Astrocyte of the cerebellum (primary cell): ENCODE measurements at regions not wholly inside any gene's neighbourhood (a gene's known extent, or its start where the extent isn't known, plus 50 kb on each side); places are given as distances from the start of the nearest gene placed in this dataset.

Source experiments
- DNase-seq: peaks from one replicate; pipeline ENCODE4 v3.0.0-alpha.2; 2011; ENCODE audit warnings: low read depth
- H3K4me3 ChIP-seq: 2 replicates; pipeline ENCODE4 v1.5.1; 2011; ENCODE audit warnings: mild to moderate bottlenecking, low read depth, low read length, moderate library complexity
- CTCF ChIP-seq: IDR thresholded peaks from 2 replicates; pipeline ENCODE4 v1.5.1; 2012; ENCODE audit warnings: low read length, low read depth, moderate library complexity, mild to moderate bottlenecking; ENCODE audit errors: missing control alignments
- in situ Hi-C: cut with HindIII; loops from 2 replicates; pipeline ENCODE4 v1.10.0; 2017; ENCODE audit warnings: low sequenced_read_pairs

- in situ Hi-C loops = no loop called here
- TF ChIP-seq CTCF = no peak
- no peak overlapping the region for H3K4me3 ChIP-seq
- peak; percentile 64 for DNase-seq
These were observed 128.7 kb downstream of the TXNL1 start for GRCh38 chr18:56509656-56510055.

DNA sequence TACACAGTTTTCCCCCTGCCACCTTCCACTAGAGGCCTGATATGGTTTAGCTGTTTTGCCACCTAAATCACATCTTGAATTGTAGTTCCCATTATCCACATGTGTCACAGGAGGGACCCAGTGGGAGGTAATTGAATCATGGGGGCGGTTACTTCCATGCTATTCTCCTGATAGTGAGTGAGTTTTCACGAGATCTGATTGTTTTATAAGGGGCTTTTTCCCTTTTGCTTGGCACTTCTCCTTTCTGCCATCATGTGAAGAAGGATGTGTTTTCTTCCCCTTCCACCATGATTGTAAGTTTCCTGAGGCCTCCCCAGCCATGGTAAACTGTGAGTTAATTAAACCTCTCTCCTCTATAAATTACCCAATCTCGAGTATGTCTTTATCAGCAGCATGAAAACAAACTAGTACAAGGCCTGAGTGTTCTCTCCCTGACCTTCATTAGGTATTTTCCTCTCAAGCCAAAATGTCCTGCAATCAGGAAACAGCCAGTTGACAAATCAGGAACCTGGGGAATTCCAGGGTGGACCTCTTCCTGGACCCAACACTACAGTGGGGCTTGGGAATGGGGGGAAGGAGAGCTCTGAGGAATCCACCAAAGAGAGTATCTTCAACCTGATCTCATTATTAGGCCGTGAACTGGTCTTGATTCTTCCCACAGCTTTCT is 129.9 kb downstream of the TXNL1 start:
- in situ Hi-C loops = no loop called here
- no peak for TF ChIP-seq CTCF
- H3K4me3 ChIP-seq = no peak overlapping the region
- no peak for DNase-seq

GRCh38 chr18:56505971-56506370 is 132.4 kb downstream of the TXNL1 start:
- no peak for DNase-seq
- no peak overlapping the region for H3K4me3 ChIP-seq
- in situ Hi-C loops = no loop called here
- TF ChIP-seq CTCF = no peak

DNA sequence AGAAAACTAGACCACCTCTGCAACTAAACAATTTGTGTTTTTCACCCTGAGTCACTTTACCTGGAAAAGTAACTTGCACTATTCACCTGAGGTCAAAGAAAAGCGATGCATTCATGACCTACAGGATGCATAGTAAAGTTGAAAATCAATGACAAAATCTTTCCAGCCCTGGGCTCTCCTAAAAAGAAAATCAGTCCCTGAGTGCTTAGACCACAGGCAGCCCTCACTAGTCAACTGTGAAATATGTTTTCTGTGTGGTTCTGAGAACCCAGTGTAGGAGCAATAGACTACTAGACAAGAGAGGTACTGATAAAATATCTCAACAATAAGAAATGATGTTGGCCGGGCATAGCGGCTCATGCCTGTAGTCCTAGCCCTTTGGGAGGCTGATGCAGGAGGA is 133.1 kb downstream of the TXNL1 start:
- no peak overlapping the region for H3K4me3 ChIP-seq
- in situ Hi-C loops = no loop called here
- no peak for TF ChIP-seq CTCF
- no peak for DNase-seq

DNA sequence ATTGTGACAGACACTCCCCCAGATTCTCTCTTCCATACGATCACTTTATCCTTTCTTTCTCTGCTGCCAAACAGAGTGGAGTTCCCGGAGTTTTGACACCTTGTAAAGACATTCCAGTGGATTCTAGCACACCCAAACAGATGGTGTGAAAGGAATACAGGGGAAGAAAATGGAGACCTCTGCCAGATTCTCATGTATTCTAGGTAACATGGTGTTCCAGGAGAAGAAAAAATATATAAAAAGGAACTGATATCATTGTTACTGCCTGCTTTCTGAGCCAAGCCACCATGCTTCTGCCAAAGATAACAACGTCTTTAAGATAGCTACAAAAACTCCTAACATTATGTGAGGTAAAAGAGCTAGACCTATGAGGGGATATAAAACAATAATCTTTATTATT is 136.5 kb downstream of the TXNL1 start:
- in situ Hi-C loops = no loop called here
- TF ChIP-seq CTCF = no peak
- H3K4me3 ChIP-seq = no peak overlapping the region
- DNase-seq = peak; percentile 54

- no peak overlapping the region for H3K4me3 ChIP-seq
These were observed 142.5 kb downstream of the TXNL1 start for GRCh38 chr18:56495884-56496283.

More at GRCh38 chr18:56495884-56496283, 142.5 kb downstream of the TXNL1 start:
- no peak for TF ChIP-seq CTCF
- in situ Hi-C loops = no loop called here
- no peak for DNase-seq
